ENCODE measurements at regions not wholly inside any gene's neighbourhood (a gene's known extent, or its start where the extent isn't known, plus 50 kb on each side); places are given as distances from the start of the nearest gene placed in this dataset.

DNA sequence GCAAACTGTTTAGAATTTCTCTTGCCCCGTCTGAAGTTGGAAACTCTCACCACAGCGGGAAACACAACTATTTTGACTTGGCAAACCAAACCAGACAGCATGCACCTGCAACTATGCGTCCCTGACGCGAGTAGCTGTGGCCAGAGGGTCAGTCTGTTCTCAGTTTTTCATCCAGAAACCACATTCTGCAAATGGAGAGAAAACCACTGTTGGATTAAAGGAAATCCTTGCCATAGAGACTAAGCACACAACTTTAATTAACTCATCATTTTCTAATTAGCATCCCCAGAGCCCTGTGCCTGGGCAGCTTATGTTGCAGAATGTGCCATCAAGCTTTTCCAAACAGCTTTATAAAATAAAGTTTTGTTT is 415.7 kb upstream of the TCF4 start:
- no peaks in the 10 kb centered on the region for H3K9me3 Mint-ChIP-seq
- ChIA-PET CTCF (no interaction called here), POLR2A (no interaction called here)
- Histone ChIP-seq H3K4me3 (ENCODE audit: control insufficient read depth in 1 of 2, extremely low read depth in 1 of 2, low read length in 1 of 2) (no peak overlapping the region), H3K36me3 (ENCODE audit: control insufficient read depth in 2 of 2, extremely low read depth in 1 of 2, insufficient read depth in 1 of 2, low read length in 1 of 2) (no peaks in the 10 kb centered on the region), H3K9me3 (no peaks in the 10 kb centered on the region), H3K27me3 (replicated peaks in 1 of 2; ENCODE audit: control insufficient read depth in 2 of 2, extremely low read depth in 1 of 2, insufficient read depth in 2 of 2, low read length in 1 of 2) (no peaks in the 10 kb centered on the region), H3K27ac (ENCODE audit: low read length) (no peak overlapping the region), H3K4me1 (ENCODE audit: control insufficient read depth in 1 of 2, extremely low read depth in 1 of 2, insufficient read depth in 2 of 2, low read length in 2 of 2) (no peaks in the 10 kb centered on the region)
- no peak overlapping the region for H3K27ac Mint-ChIP-seq
- ATAC-seq (replicated peaks in 1 of 4) (no peak), DNase-seq (no peak)
- no peaks in the 10 kb centered on the region for H3K27me3 Mint-ChIP-seq
- 82% methylated on average over 2 of the region's 5 CpGs for WGBS (ENCODE audit: insufficient coverage)
- H3K4me1 Mint-ChIP-seq = no peaks in the 10 kb centered on the region
- no peak overlapping the region for H3K4me3 Mint-ChIP-seq
- H3K36me3 Mint-ChIP-seq = no peaks in the 10 kb centered on the region

DNA sequence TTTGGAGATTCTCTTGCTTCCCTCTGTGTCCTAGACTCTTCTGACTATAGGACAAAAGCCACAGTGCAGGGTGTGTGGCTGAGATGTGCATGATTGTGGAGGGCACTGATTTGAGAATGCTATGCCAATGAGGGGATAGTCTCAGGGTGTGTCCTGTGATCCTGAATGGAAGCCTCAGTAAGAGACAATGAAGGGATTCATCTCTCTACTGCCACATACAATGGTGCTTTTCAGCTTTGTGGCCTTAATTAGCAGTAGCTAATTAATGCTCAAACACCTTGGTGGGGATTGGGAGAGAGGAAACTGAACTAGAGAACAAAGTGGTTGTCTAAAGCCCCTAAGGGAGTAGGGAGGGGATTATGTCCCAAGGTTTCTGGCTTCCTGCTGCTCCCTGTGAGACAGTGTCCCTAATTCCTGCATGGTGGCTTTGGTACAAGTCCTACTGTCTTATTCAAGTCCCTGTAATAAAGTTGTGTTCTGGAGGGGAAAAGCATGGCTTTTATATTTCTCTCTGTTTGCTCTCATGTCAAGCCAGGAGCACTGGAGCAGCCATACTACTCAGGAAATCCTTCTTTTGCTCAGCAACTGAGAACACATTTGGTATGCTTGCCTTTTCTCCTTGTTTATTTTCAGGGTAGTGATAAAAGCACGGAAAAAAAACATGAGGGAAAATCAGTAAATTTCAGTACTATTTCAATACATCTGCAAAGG is 415.2 kb upstream of the TCF4 start:
- no peak overlapping the region for H3K4me3 Mint-ChIP-seq
- no peaks in the 10 kb centered on the region for H3K27me3 ChIP-seq (replicated peaks in 1 of 2; ENCODE audit: control insufficient read depth in 2 of 2, extremely low read depth in 1 of 2, insufficient read depth in 2 of 2, low read length in 1 of 2)
- no peaks in the 10 kb centered on the region for H3K9me3 ChIP-seq
- H3K9me3 Mint-ChIP-seq = no peaks in the 10 kb centered on the region
- no CpG with 5 or more reads among the region's 1 CpG for WGBS (ENCODE audit: insufficient coverage)
- DNase-seq = no peak
- no peak overlapping the region for H3K27ac Mint-ChIP-seq
- no peak for ATAC-seq (replicated peaks in 1 of 4)
- H3K4me1 ChIP-seq (ENCODE audit: control insufficient read depth in 1 of 2, extremely low read depth in 1 of 2, insufficient read depth in 2 of 2, low read length in 2 of 2) = no peaks in the 10 kb centered on the region
- ChIA-PET POLR2A (no interaction called here), CTCF (no interaction called here)
- H3K36me3 ChIP-seq (ENCODE audit: control insufficient read depth in 2 of 2, extremely low read depth in 1 of 2, insufficient read depth in 1 of 2, low read length in 1 of 2) = no peaks in the 10 kb centered on the region
- H3K27ac ChIP-seq (ENCODE audit: low read length) = no peak overlapping the region
- no peak overlapping the region for H3K4me3 ChIP-seq (ENCODE audit: control insufficient read depth in 1 of 2, extremely low read depth in 1 of 2, low read length in 1 of 2)
- H3K36me3 Mint-ChIP-seq = no peaks in the 10 kb centered on the region
- H3K4me1 Mint-ChIP-seq = no peaks in the 10 kb centered on the region
- H3K27me3 Mint-ChIP-seq = no peaks in the 10 kb centered on the region

DNA sequence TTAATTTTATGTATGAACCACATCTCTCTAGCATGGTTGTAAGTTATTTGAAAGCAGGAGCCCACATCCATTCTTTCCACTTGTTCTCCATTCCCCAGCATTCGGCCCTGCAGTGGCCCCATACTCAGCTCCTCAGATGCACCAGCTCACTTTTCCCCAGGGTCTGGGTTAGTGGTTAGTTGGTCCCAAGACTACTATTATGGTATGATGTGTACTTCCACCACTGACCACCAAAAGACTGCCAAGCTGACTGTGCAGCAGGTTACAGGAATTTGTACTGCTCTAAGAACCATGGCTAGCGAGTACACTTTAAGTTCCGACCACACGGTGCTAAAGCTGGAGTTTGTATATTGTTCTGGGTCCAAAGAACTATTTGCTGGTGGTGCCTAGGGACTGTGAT is 413.6 kb upstream of the TCF4 start:
- Histone ChIP-seq H3K36me3 (ENCODE audit: control insufficient read depth in 2 of 2, extremely low read depth in 1 of 2, insufficient read depth in 1 of 2, low read length in 1 of 2) (no peaks in the 10 kb centered on the region), H3K4me1 (ENCODE audit: control insufficient read depth in 1 of 2, extremely low read depth in 1 of 2, insufficient read depth in 2 of 2, low read length in 2 of 2) (no peaks in the 10 kb centered on the region), H3K27ac (ENCODE audit: low read length) (no peak overlapping the region), H3K9me3 (no peaks in the 10 kb centered on the region), H3K27me3 (replicated peaks in 1 of 2; ENCODE audit: control insufficient read depth in 2 of 2, extremely low read depth in 1 of 2, insufficient read depth in 2 of 2, low read length in 1 of 2) (no peaks in the 10 kb centered on the region), H3K4me3 (ENCODE audit: control insufficient read depth in 1 of 2, extremely low read depth in 1 of 2, low read length in 1 of 2) (no peak overlapping the region)
- peaks cover 0 to 2% (median 0%) of the 10 kb centered on the region in 3 donors for H3K9me3 Mint-ChIP-seq
- DNase-seq = no peak
- no peak for ATAC-seq (replicated peaks in 1 of 4)
- no peak overlapping the region for H3K4me3 Mint-ChIP-seq
- H3K27ac Mint-ChIP-seq = no peak overlapping the region
- H3K27me3 Mint-ChIP-seq = no peaks in the 10 kb centered on the region
- H3K36me3 Mint-ChIP-seq = no peaks in the 10 kb centered on the region
- WGBS (ENCODE audit: insufficient coverage) = 100% methylated on average over 3 of the region's 4 CpGs
- ChIA-PET CTCF (no interaction called here), POLR2A (interaction anchor here in 1 of 2 donors (0.5 kb wide), 1 partner anchor 132 kb away, joined by 4 read pairs; no protein-coding TSS in a partner anchor)
- no peaks in the 10 kb centered on the region for H3K4me1 Mint-ChIP-seq

DNA sequence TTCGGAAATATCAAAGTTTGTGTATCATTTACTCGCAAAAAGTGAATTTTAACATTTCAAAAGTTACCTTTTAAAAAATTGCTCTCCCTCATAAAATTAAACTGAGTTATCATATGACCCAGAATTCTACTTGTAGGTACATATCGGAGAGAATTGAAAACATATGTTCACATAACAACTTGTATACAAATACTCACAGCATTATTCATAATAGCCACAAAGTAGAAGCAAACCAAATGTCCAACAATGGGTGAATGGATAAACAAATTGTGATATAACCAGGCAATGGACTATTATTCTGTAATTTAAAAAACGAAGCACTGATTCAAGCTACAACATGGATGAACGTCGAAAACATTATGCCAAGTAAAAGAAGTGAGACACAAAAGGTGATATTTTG is 412.0 kb upstream of the TCF4 start:
- DNase-seq = no peak
- Histone ChIP-seq H3K27me3 (replicated peaks in 1 of 2; ENCODE audit: control insufficient read depth in 2 of 2, extremely low read depth in 1 of 2, insufficient read depth in 2 of 2, low read length in 1 of 2) (no peaks in the 10 kb centered on the region), H3K36me3 (ENCODE audit: control insufficient read depth in 2 of 2, extremely low read depth in 1 of 2, insufficient read depth in 1 of 2, low read length in 1 of 2) (no peaks in the 10 kb centered on the region), H3K4me3 (ENCODE audit: control insufficient read depth in 1 of 2, extremely low read depth in 1 of 2, low read length in 1 of 2) (no peak overlapping the region), H3K4me1 (ENCODE audit: control insufficient read depth in 1 of 2, extremely low read depth in 1 of 2, insufficient read depth in 2 of 2, low read length in 2 of 2) (no peaks in the 10 kb centered on the region), H3K9me3 (no peaks in the 10 kb centered on the region), H3K27ac (ENCODE audit: low read length) (no peak overlapping the region)
- ChIA-PET CTCF (no interaction called here), POLR2A (no interaction called here)
- Mint-ChIP-seq H3K9me3 (peaks cover 0 to 2% (median 0%) of the 10 kb centered on the region in 3 donors), H3K4me1 (no peaks in the 10 kb centered on the region), H3K27me3 (no peaks in the 10 kb centered on the region), H3K36me3 (no peaks in the 10 kb centered on the region), H3K4me3 (no peak overlapping the region), H3K27ac (no peak overlapping the region)
- ATAC-seq (replicated peaks in 1 of 4) = no peak
- 57% methylated on average over 1 of the region's 6 CpGs for WGBS (ENCODE audit: insufficient coverage)

DNA sequence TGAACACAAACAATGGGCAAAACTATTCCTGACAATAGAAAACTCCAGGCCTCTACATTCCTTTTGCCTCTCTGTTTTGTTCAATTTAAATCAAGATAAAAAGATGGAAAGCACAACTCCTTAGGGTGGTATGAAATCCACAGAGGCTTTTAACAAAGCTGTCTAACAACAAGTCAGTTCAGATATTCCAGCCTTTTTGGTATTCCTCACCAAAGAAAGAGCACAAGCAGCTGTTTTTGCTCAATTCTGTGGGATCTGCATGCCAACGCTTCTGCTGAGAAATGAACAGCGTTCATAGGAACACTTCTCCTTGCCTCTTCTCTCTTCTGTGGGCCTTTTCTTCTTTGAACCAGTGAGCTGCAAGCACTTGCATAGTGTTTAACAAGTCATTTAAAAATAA is 411.6 kb upstream of the TCF4 start:
- ChIA-PET CTCF (no interaction called here), POLR2A (no interaction called here)
- no peaks in the 10 kb centered on the region for H3K9me3 ChIP-seq
- Mint-ChIP-seq H3K36me3 (no peaks in the 10 kb centered on the region), H3K27ac (no peak overlapping the region), H3K4me3 (no peak overlapping the region), H3K9me3 (peaks cover 0 to 2% (median 0%) of the 10 kb centered on the region in 3 donors), H3K27me3 (no peaks in the 10 kb centered on the region), H3K4me1 (no peaks in the 10 kb centered on the region)
- H3K27ac ChIP-seq (ENCODE audit: low read length) = no peak overlapping the region
- no peaks in the 10 kb centered on the region for H3K27me3 ChIP-seq (replicated peaks in 1 of 2; ENCODE audit: control insufficient read depth in 2 of 2, extremely low read depth in 1 of 2, insufficient read depth in 2 of 2, low read length in 1 of 2)
- no peak for DNase-seq
- WGBS (ENCODE audit: insufficient coverage) = 100% methylated on average over 1 of the region's 2 CpGs
- H3K4me1 ChIP-seq (ENCODE audit: control insufficient read depth in 1 of 2, extremely low read depth in 1 of 2, insufficient read depth in 2 of 2, low read length in 2 of 2) = no peaks in the 10 kb centered on the region
- no peak overlapping the region for H3K4me3 ChIP-seq (ENCODE audit: control insufficient read depth in 1 of 2, extremely low read depth in 1 of 2, low read length in 1 of 2)
- H3K36me3 ChIP-seq (ENCODE audit: control insufficient read depth in 2 of 2, extremely low read depth in 1 of 2, insufficient read depth in 1 of 2, low read length in 1 of 2) = no peaks in the 10 kb centered on the region
- ATAC-seq (replicated peaks in 1 of 4) = no peak

DNA sequence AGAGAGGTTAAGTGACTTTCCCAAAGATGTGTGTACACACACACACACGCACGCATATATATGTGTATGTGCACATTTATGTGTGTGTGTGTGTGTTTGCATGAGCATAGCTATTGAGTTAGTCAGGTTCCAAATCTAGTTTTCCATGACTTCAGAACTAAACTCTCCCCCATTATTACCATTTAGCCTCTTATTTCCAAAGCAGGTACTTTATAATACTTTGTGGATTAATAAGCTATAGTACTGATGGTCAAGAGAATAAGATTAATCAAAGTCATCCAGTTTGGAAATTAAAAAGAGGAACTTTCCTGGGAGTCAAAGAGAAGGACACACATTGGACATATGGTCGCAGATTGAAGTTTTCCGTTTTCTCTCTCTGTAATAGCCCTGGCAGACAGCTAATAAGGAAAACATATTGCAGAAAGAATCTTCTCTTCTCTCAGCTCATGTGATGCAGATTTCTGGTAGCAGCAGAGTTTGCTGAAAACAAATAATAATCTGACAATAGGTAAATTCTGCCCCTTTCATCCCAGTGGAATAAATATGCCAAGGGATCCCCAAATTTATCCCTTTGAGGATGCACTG is 410.9 kb upstream of the TCF4 start:
- H3K27me3 Mint-ChIP-seq = no peaks in the 10 kb centered on the region
- no peak overlapping the region for H3K27ac ChIP-seq (ENCODE audit: low read length)
- H3K36me3 Mint-ChIP-seq = no peaks in the 10 kb centered on the region
- peaks cover 0 to 2% (median 0%) of the 10 kb centered on the region in 3 donors for H3K9me3 Mint-ChIP-seq
- WGBS (ENCODE audit: insufficient coverage) = no CpG with 5 or more reads among the region's 4 CpGs
- H3K9me3 ChIP-seq = no peaks in the 10 kb centered on the region
- CTCF ChIA-PET = no interaction called here
- no peaks in the 10 kb centered on the region for H3K4me1 ChIP-seq (ENCODE audit: control insufficient read depth in 1 of 2, extremely low read depth in 1 of 2, insufficient read depth in 2 of 2, low read length in 2 of 2)
- no peak overlapping the region for H3K4me3 ChIP-seq (ENCODE audit: control insufficient read depth in 1 of 2, extremely low read depth in 1 of 2, low read length in 1 of 2)
- no peaks in the 10 kb centered on the region for H3K4me1 Mint-ChIP-seq
- H3K27me3 ChIP-seq (replicated peaks in 1 of 2; ENCODE audit: control insufficient read depth in 2 of 2, extremely low read depth in 1 of 2, insufficient read depth in 2 of 2, low read length in 1 of 2) = no peaks in the 10 kb centered on the region
- H3K36me3 ChIP-seq (ENCODE audit: control insufficient read depth in 2 of 2, extremely low read depth in 1 of 2, insufficient read depth in 1 of 2, low read length in 1 of 2) = no peaks in the 10 kb centered on the region
- H3K4me3 Mint-ChIP-seq = no peak overlapping the region
- POLR2A ChIA-PET = no interaction called here
- H3K27ac Mint-ChIP-seq = no peak overlapping the region
- no peak for ATAC-seq (replicated peaks in 1 of 4)
- no peak for DNase-seq
